Panc1 (cell line): ENCODE measurements at regions not wholly inside any gene's neighbourhood (a gene's known extent, or its start where the extent isn't known, plus 50 kb on each side); places are given as distances from the start of the nearest gene placed in this dataset.

ENCODE experiments used
- ATAC-seq: fragments of 200-7000 bp; cut with Tn5 transposase; 2 replicates; pipeline ENCODE4 v1.9.1; 2020; ENCODE audit warnings: mild to moderate bottlenecking, moderate library complexity
- BruUV-seq: library from RNA; stranded (reverse); fragments of 400-500 nt; replicated peaks from 2 replicates; lab custom pipeline; 2021; lab: Mats Ljungman, UMichigan
- CTCF ChIA-PET: fragments of 300-600 bp; sonication (Branson Sonifier 250); formaldehyde crosslinking; loops from one replicate; lab custom pipeline; 2022; ENCODE audit warnings: antibody characterized with exemption; lab: Charles Lee
- POLR2A ChIA-PET: fragments of 300-600 bp; sonication (Branson Sonifier 250); formaldehyde crosslinking; loops from one replicate; lab custom pipeline; 2022; ENCODE audit warnings: antibody characterized with exemption; lab: Charles Lee
- DNase-seq: peaks from one replicate; pipeline ENCODE4 v3.0.0-alpha.2; 2010; ENCODE audit warnings: low read depth, low spot score
- H3K27ac ChIP-seq: 2 replicates; pipeline ENCODE4 v1.5.1; 2011; ENCODE audit warnings: mild to moderate bottlenecking, low read length, inconsistent platforms
- H3K27me3 ChIP-seq: fragments of 200-500 bp; sonication (Bioruptor generic); 2 replicates; pipeline ENCODE4 v1.6.0; 2014; ENCODE audit warnings: low read length, inconsistent platforms; ENCODE audit not compliant: control insufficient read depth, insufficient read depth
- H3K36me3 ChIP-seq: fragments of 200-500 bp; sonication (Bioruptor generic); 2 replicates; pipeline ENCODE4 v1.5.1; 2014; ENCODE audit warnings: inconsistent platforms, mild to moderate bottlenecking, low read length, moderate library complexity; ENCODE audit not compliant: control insufficient read depth, insufficient read depth
- H3K4me1 ChIP-seq: 2 replicates; pipeline ENCODE4 v1.5.1; 2011; ENCODE audit warnings: inconsistent platforms, mild to moderate bottlenecking, low read length, moderate library complexity; ENCODE audit not compliant: control insufficient read depth, insufficient read depth
- H3K4me3 ChIP-seq, 2 experiments: 2 replicates each; pipeline ENCODE4 v1.5.1; 2011 to 2012; ENCODE audit warnings: low read depth in 2 of 2, low read length in 2 of 2, mild to moderate bottlenecking in 2 of 2, inconsistent platforms in 1 of 2, moderate library complexity in 1 of 2
- H3K9me3 ChIP-seq: fragments of 200-500 bp; sonication (Bioruptor generic); 2 replicates; pipeline ENCODE4 v1.5.1; 2014; ENCODE audit warnings: low read depth, mild to moderate bottlenecking, inconsistent platforms, low read length, moderate library complexity; ENCODE audit not compliant: control insufficient read depth, insufficient read depth
- POLR2AphosphoS5 ChIP-seq: IDR thresholded peaks from 2 replicates; pipeline ENCODE4 v1.6.1; 2012; ENCODE audit warnings: mild to moderate bottlenecking, low read depth, low read length, moderate library complexity
- SIN3A ChIP-seq: IDR thresholded peaks from 2 replicates; pipeline ENCODE4 v1.6.1; 2012; ENCODE audit warnings: low read depth, mild to moderate bottlenecking, low read length, moderate library complexity, borderline replicate concordance; ENCODE audit not compliant: insufficient read depth
- TCF7L2 ChIP-seq: IDR thresholded peaks from 2 replicates; pipeline ENCODE4 v1.6.1; 2011; ENCODE audit warnings: mild to moderate bottlenecking, low read depth, low read length, inconsistent platforms
- in situ Hi-C: cut with HindIII; loops from 2 replicates; pipeline ENCODE4 v1.10.0; 2016; ENCODE audit warnings: low sequenced_read_pairs, low pct_unique_long_range_greater_than_20kb
- intact Hi-C: fragments of 100-400 bp; cut with micrococcal nuclease; formaldehyde crosslinking; loops from one replicate; pipeline ENCODE4 v1.10.0; 2022; ENCODE audit not compliant: unreplicated experiment
- TF ChIP-seq, protein P1 (sequence below): fragments of 450-650 bp; IDR thresholded peaks from 2 replicates; pipeline ENCODE4 v1.5.1; 2017; ENCODE audit warnings: mild to moderate bottlenecking
- TF ChIP-seq, protein P2 (sequence below), 2 experiments: IDR thresholded peaks; 2 replicates each; pipeline ENCODE4 v1.6.1; 2011 to 2012; ENCODE audit warnings: low read depth in 2 of 2, control low read depth in 1 of 2, low read length in 1 of 2, mild to moderate bottlenecking in 1 of 2, moderate library complexity in 1 of 2; ENCODE audit not compliant: insufficient read depth in 1 of 2

DNA sequence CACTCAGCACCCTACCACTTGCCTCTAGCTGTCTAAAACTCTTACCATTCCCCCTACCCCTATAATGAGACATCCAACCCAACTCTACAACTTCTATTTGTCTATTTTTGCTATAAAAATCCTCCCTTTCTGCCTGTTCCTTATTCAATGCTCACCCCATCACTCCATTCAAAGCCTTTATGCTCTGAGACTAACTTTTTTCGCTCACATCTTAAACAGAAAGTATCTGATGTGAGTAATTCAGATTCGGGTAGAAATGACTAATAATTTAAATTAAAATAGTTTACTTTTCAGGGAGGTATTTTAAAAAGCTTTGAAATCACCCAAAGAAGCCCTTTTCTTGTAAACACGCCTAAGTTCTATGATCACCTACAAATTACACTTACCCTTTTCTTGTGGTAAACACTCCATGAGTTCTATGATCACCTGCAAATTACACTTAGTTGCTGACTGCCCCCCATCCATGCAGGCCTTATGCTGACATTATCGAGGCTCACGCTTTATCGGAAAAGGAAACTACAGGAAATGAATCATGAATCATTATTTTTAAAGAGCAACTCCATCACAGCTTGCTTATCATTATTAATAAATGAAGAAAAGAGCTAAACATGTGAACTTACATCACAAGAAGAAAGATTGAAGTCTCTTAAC is 168.7 kb upstream of the PPP1R2C start:
- TF ChIP-seq, protein P1, sequence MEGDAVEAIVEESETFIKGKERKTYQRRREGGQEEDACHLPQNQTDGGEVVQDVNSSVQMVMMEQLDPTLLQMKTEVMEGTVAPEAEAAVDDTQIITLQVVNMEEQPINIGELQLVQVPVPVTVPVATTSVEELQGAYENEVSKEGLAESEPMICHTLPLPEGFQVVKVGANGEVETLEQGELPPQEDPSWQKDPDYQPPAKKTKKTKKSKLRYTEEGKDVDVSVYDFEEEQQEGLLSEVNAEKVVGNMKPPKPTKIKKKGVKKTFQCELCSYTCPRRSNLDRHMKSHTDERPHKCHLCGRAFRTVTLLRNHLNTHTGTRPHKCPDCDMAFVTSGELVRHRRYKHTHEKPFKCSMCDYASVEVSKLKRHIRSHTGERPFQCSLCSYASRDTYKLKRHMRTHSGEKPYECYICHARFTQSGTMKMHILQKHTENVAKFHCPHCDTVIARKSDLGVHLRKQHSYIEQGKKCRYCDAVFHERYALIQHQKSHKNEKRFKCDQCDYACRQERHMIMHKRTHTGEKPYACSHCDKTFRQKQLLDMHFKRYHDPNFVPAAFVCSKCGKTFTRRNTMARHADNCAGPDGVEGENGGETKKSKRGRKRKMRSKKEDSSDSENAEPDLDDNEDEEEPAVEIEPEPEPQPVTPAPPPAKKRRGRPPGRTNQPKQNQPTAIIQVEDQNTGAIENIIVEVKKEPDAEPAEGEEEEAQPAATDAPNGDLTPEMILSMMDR = no peak
- no peak for TF ChIP-seq SIN3A
- no peak for TF ChIP-seq POLR2AphosphoS5
- no peak for TF ChIP-seq TCF7L2
- TF ChIP-seq, protein P2, sequence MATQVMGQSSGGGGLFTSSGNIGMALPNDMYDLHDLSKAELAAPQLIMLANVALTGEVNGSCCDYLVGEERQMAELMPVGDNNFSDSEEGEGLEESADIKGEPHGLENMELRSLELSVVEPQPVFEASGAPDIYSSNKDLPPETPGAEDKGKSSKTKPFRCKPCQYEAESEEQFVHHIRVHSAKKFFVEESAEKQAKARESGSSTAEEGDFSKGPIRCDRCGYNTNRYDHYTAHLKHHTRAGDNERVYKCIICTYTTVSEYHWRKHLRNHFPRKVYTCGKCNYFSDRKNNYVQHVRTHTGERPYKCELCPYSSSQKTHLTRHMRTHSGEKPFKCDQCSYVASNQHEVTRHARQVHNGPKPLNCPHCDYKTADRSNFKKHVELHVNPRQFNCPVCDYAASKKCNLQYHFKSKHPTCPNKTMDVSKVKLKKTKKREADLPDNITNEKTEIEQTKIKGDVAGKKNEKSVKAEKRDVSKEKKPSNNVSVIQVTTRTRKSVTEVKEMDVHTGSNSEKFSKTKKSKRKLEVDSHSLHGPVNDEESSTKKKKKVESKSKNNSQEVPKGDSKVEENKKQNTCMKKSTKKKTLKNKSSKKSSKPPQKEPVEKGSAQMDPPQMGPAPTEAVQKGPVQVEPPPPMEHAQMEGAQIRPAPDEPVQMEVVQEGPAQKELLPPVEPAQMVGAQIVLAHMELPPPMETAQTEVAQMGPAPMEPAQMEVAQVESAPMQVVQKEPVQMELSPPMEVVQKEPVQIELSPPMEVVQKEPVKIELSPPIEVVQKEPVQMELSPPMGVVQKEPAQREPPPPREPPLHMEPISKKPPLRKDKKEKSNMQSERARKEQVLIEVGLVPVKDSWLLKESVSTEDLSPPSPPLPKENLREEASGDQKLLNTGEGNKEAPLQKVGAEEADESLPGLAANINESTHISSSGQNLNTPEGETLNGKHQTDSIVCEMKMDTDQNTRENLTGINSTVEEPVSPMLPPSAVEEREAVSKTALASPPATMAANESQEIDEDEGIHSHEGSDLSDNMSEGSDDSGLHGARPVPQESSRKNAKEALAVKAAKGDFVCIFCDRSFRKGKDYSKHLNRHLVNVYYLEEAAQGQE (IDR thresholded peaks at IDR 0.05; ENCODE audit: insufficient read depth in 1 of 2, low read depth in 2 of 2, low read length in 1 of 2) = no peak
- H3K36me3 ChIP-seq = no peaks in the 10 kb centered on the region
- ChIA-PET CTCF (no interaction called here), POLR2A (no interaction called here)
- intact Hi-C loops (no loop called here), in situ Hi-C loops (no loop called here)
- no peak overlapping the region for H3K4me3 ChIP-seq
- DNase-seq (no peak), ATAC-seq (no peak)
- no peaks in the 10 kb centered on the region for H3K27me3 ChIP-seq
- H3K4me1 ChIP-seq = no peaks in the 10 kb centered on the region
- H3K27ac ChIP-seq = no peak overlapping the region
- BruUV-seq = no TSS peak
- H3K9me3 ChIP-seq = no peaks in the 10 kb centered on the region

DNA sequence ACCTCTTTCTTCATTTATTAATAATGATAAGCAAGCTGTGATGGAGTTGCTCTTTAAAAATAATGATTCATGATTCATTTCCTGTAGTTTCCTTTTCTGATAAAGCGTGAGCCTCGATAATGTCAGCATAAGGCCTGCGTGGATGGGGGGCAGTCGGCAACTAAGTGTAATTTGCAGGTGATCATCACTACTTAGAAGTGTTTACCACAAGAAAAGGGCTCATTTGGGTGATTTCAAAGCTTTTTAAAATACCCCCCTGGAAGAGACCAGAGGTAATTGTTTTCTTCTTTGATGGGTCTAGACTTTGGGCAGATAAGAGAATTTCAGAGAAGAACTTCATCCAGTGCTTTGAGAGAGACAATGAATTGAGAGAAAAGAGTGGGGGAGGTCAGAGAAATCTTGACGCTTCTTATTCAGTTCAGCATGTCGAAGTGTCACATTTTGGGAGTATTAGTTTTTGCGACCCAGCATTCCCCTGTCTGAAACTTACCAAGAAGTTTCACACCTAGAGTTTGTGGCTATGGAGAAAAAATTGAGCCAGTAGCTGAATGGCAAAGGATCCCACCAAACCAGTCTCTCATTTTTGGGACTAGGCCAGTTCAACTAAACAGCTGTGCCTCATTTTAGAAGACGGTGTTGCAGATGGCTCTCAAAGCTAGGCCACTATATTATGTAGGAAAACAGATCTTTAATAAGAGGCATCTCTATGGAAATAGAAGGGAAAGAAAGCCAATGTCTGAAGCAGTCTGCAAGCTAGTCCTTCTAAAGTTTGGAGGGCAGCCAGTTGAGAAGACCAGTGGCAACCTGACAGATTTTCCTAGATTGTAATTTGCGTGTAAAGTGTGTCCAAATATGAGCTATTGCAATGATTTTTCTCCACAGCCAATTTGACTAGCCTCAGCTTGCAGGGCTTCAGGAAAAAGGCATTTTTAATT is 171.0 kb upstream of the PPP1R2C start:
- CTCF ChIA-PET = no interaction called here
- H3K4me3 ChIP-seq = no peak overlapping the region
- ATAC-seq (no peak), DNase-seq (no peak)
- H3K27me3 ChIP-seq = no peaks in the 10 kb centered on the region
- no peak for TF ChIP-seq SIN3A
- TF ChIP-seq TCF7L2 = no peak
- TF ChIP-seq POLR2AphosphoS5 = no peak
- TF ChIP-seq, protein P2 (IDR thresholded peaks at IDR 0.05; ENCODE audit: insufficient read depth in 1 of 2, low read depth in 2 of 2, low read length in 1 of 2) = no peak
- TF ChIP-seq, protein P1 = no peak
- no peaks in the 10 kb centered on the region for H3K36me3 ChIP-seq
- H3K9me3 ChIP-seq = no peaks in the 10 kb centered on the region
- POLR2A ChIA-PET = no interaction called here
- intact Hi-C loops (no loop called here), in situ Hi-C loops (no loop called here)
- no peaks in the 10 kb centered on the region for H3K4me1 ChIP-seq
- BruUV-seq = no TSS peak
- H3K27ac ChIP-seq = no peak overlapping the region
